ENCODE measurements at regions not wholly inside any gene's neighbourhood (a gene's known extent, or its start where the extent isn't known, plus 50 kb on each side); places are given as distances from the start of the nearest gene placed in this dataset.
"Not testable (repeated sequence)": the region's sequence is repeated elsewhere in the genome, so short reads cannot be mapped to it uniquely, and the experiment has no call there.

DNA sequence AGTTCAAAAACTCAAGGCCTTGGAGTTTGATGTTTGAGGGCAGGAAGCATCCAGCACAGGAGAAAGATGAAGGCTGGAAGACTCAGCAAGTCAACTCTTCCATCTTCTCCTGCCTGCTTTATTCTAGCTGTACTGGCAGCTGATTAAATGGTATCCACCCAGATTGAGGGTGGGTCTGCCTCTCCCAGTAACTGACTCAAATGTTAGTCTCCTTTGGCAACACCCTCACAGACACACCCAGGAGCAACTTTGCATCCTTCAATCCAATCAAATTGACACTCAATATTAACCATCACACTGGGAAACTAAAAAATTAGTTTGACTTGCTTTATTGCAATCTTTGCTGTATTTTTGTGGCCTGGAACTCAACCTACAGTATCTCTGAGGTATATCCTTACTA, 230.5 kb upstream of the TARS1 start:
- TF ChIP-seq, protein P1, sequence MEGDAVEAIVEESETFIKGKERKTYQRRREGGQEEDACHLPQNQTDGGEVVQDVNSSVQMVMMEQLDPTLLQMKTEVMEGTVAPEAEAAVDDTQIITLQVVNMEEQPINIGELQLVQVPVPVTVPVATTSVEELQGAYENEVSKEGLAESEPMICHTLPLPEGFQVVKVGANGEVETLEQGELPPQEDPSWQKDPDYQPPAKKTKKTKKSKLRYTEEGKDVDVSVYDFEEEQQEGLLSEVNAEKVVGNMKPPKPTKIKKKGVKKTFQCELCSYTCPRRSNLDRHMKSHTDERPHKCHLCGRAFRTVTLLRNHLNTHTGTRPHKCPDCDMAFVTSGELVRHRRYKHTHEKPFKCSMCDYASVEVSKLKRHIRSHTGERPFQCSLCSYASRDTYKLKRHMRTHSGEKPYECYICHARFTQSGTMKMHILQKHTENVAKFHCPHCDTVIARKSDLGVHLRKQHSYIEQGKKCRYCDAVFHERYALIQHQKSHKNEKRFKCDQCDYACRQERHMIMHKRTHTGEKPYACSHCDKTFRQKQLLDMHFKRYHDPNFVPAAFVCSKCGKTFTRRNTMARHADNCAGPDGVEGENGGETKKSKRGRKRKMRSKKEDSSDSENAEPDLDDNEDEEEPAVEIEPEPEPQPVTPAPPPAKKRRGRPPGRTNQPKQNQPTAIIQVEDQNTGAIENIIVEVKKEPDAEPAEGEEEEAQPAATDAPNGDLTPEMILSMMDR (IDR thresholded peaks at IDR 0.05), result not testable (repeated sequence)
- TF ChIP-seq POLR2A (IDR thresholded peaks at IDR 0.05), result not testable (repeated sequence)
